ENCODE measurements at regions not wholly inside any gene's neighbourhood (a gene's known extent, or its start where the extent isn't known, plus 50 kb on each side); places are given as distances from the start of the nearest gene placed in this dataset.

GRCh38 chr22:17281440-17281841 lies 62.2 kb upstream of the ADA2 start:
- no peak for TF ChIP-seq REST (tag by site-specific recombination; IDR thresholded peaks at IDR 0.05)
- no peak for TF ChIP-seq CTCF (tag by site-specific recombination; IDR thresholded peaks at IDR 0.05)
- no peak for TF ChIP-seq ZNF146 (tag by site-specific recombination; IDR thresholded peaks at IDR 0.05)
- no peak for TF ChIP-seq ZNF274 (IDR thresholded peaks at IDR 0.05; ENCODE audit: low read length)
- TF ChIP-seq ZNF274 (tag by site-specific recombination; IDR thresholded peaks at IDR 0.05; ENCODE audit: borderline replicate concordance), result no peak
- TF ChIP-seq YY1 (tag by site-specific recombination; IDR thresholded peaks at IDR 0.05), result no peak
- no peak for TF ChIP-seq ZNF362 (tag by site-specific recombination; IDR thresholded peaks at IDR 0.05)
- TF ChIP-seq ZNF549 (tag by site-specific recombination; IDR thresholded peaks at IDR 0.05), result no peak
- no peak for TF ChIP-seq ZSCAN23 (tag by site-specific recombination; IDR thresholded peaks at IDR 0.05)
- no peak for TF ChIP-seq ZNF670 (tag by site-specific recombination; IDR thresholded peaks at IDR 0.05; ENCODE audit: low read depth)
- no peak for TF ChIP-seq ZNF561 (tag by site-specific recombination; IDR thresholded peaks at IDR 0.05; ENCODE audit: borderline replicate concordance)
- TF ChIP-seq ZNF239 (tag by site-specific recombination; IDR thresholded peaks at IDR 0.05), result no peak
